ENCODE measurements at regions not wholly inside any gene's neighbourhood (a gene's known extent, or its start where the extent isn't known, plus 50 kb on each side); places are given as distances from the start of the nearest gene placed in this dataset.

GRCh38 chr1:209191262-209191634, 392.3 kb upstream of the CAMK1G start:
- TF ChIP-seq CTCF (IDR thresholded peaks at IDR 0.05) (no peak), EP300 (IDR thresholded peaks at IDR 0.05) (no peak), POLR2AphosphoS5 (IDR thresholded peaks at IDR 0.05) (no peak), POLR2A (IDR thresholded peaks at IDR 0.05) (no peak)

Data from sigmoid colon (tissue), 4 donors.